GM23338 (cell line): ENCODE measurements at regions not wholly inside any gene's neighbourhood (a gene's known extent, or its start where the extent isn't known, plus 50 kb on each side); places are given as distances from the start of the nearest gene placed in this dataset.
A peak's percentile ranks its signal among the peaks of the same experiment; 100 is the strongest.

ENCODE experiments used
- ATAC-seq: fragments of 200-7000 bp; cut with Tn5 transposase; 3 replicates; pipeline ENCODE4 v1.9.1; 2020
- DNase-seq: peaks from one replicate; pipeline ENCODE4 v3.0.0-alpha.2; 2015; ENCODE audit warnings: low spot score
- H2AFZ ChIP-seq: fragments of 200-600 bp; sonication (generic); 2 replicates; pipeline ENCODE4 v1.8.0; 2016; ENCODE audit warnings: antibody characterized with exemption, mild to moderate bottlenecking, moderate library complexity
- H3F3A ChIP-seq: fragments of 200-600 bp; sonication (generic); replicated peaks from 2 replicates; pipeline ENCODE4 v1.8.0; 2017; ENCODE audit warnings: antibody characterized with exemption, mixed run types, low read depth
- H3K27ac ChIP-seq: fragments of 200-600 bp; sonication (generic); 2 replicates; pipeline ENCODE4 v1.6.1; 2016; ENCODE audit warnings: low read depth
- H3K27me3 ChIP-seq: fragments of 200-600 bp; sonication (generic); 2 replicates; pipeline ENCODE4 v1.8.0; 2016; ENCODE audit warnings: mild to moderate bottlenecking, mixed run types, moderate library complexity; ENCODE audit not compliant: insufficient read depth
- H3K36me3 ChIP-seq: fragments of 200-600 bp; sonication (generic); 2 replicates; pipeline ENCODE4 v1.8.0; 2016; ENCODE audit warnings: mild to moderate bottlenecking; ENCODE audit not compliant: insufficient read depth
- H3K4me1 ChIP-seq: fragments of 200-600 bp; sonication (generic); 2 replicates; pipeline ENCODE4 v1.8.0; 2016; ENCODE audit warnings: mild to moderate bottlenecking, moderate library complexity; ENCODE audit not compliant: insufficient read depth
- H3K4me2 ChIP-seq: fragments of 200-600 bp; sonication (generic); 2 replicates; pipeline ENCODE4 v1.7.1; 2017; ENCODE audit warnings: mixed run types
- H3K4me3 ChIP-seq: fragments of 200-600 bp; sonication (generic); 2 replicates; pipeline ENCODE4 v1.6.1; 2016; ENCODE audit warnings: mixed run types
- H3K79me2 ChIP-seq: fragments of 200-600 bp; sonication (generic); replicated peaks from 2 replicates; pipeline ENCODE4 v1.8.0; 2017; ENCODE audit warnings: mild to moderate bottlenecking; ENCODE audit not compliant: insufficient read depth
- H3K9me2 ChIP-seq: fragments of 200-600 bp; sonication (generic); 2 replicates; pipeline ENCODE4 v1.8.0; 2017; ENCODE audit not compliant: insufficient read depth
- H4K20me1 ChIP-seq: fragments of 200-600 bp; sonication (generic); replicated peaks from 2 replicates; pipeline ENCODE4 v1.8.0; 2017; ENCODE audit warnings: mild to moderate bottlenecking; ENCODE audit not compliant: insufficient read depth
- H3K27ac Mint-ChIP-seq: 2 replicates; pipeline ENCODE4 v1.8.0; 2020; ENCODE audit warnings: inconsistent platforms, mild to moderate bottlenecking, moderate library complexity, mixed read lengths
- H3K27me3 Mint-ChIP-seq: 3 replicates; pipeline ENCODE4 v1.8.0; 2022; ENCODE audit warnings: low read depth, mild to moderate bottlenecking, moderate library complexity, mixed read lengths, inconsistent platforms; ENCODE audit not compliant: insufficient read depth, poor library complexity
- H3K36me3 Mint-ChIP-seq: 3 replicates; pipeline ENCODE4 v1.8.0; 2021; ENCODE audit warnings: low read depth, mild to moderate bottlenecking, inconsistent platforms, moderate library complexity, mixed read lengths
- H3K4me1 Mint-ChIP-seq: 3 replicates; pipeline ENCODE4 v1.8.0; 2020; ENCODE audit warnings: mild to moderate bottlenecking, inconsistent platforms, mixed read lengths
- H3K4me3 Mint-ChIP-seq: 3 replicates; pipeline ENCODE4 v1.8.0; 2021; ENCODE audit warnings: moderate library complexity, mild to moderate bottlenecking, inconsistent platforms, mixed read lengths
- H3K9me3 Mint-ChIP-seq: 3 replicates; pipeline ENCODE4 v1.8.0; 2020; ENCODE audit warnings: moderate library complexity, mild to moderate bottlenecking, inconsistent platforms, mixed read lengths
- EZH2 ChIP-seq: fragments of 200-600 bp; sonication (generic); IDR thresholded peaks from one replicate; pipeline ENCODE4 v1.8.0; 2017; ENCODE audit warnings: antibody characterized with exemption, mild to moderate bottlenecking, low read depth; ENCODE audit not compliant: unreplicated experiment
- EZH2phosphoT487 ChIP-seq: fragments of 200-600 bp; sonication (generic); IDR thresholded peaks from one replicate; pipeline ENCODE4 v1.8.1; 2018; ENCODE audit warnings: antibody characterized with exemption; ENCODE audit not compliant: unreplicated experiment
- JUNB ChIP-seq: IDR thresholded peaks from one replicate; pipeline ENCODE4 v1.6.1; 2016; ENCODE audit warnings: antibody characterized with exemption; ENCODE audit not compliant: unreplicated experiment
- NANOG ChIP-seq: IDR thresholded peaks from 2 replicates; pipeline ENCODE4 v1.6.1; 2016; ENCODE audit warnings: antibody characterized with exemption, borderline replicate concordance
- POLR2AphosphoS5 ChIP-seq: IDR thresholded peaks from 2 replicates; pipeline ENCODE4 v1.6.1; 2016; ENCODE audit warnings: antibody characterized with exemption, low read depth
- STAT1 ChIP-seq: IDR thresholded peaks from one replicate; pipeline ENCODE4 v1.6.1; 2016; ENCODE audit warnings: antibody characterized with exemption; ENCODE audit not compliant: unreplicated experiment
- ZNF114 ChIP-seq: fragments of 250-450 bp; sonication (Bioruptor Pico); IDR thresholded peaks from 2 replicates; pipeline ENCODE4 v1.5.0; 2020; ENCODE audit warnings: mild to moderate bottlenecking, moderate library complexity
- ZNF331 ChIP-seq: fragments of 250-450 bp; sonication (Bioruptor Pico); IDR thresholded peaks from 2 replicates; pipeline ENCODE4 v1.5.0; 2020; ENCODE audit warnings: low read depth, mild to moderate bottlenecking, moderate library complexity
- ZNF462 ChIP-seq: fragments of 250-450 bp; sonication (Bioruptor Pico); IDR thresholded peaks from 2 replicates; pipeline ENCODE4 v1.5.0; 2020; ENCODE audit warnings: mild to moderate bottlenecking, moderate library complexity
- TF ChIP-seq, protein P1 (sequence below): IDR thresholded peaks from one replicate; pipeline ENCODE4 v1.6.1; 2018; ENCODE audit warnings: antibody characterized with exemption; ENCODE audit not compliant: unreplicated experiment

- no peaks in the 10 kb centered on the region for H3K27me3 Mint-ChIP-seq
- Histone ChIP-seq H2AFZ (peak overlapping the region; percentile 43), H3K36me3 (no peaks in the 10 kb centered on the region), H3F3A (no peaks in the 10 kb centered on the region), H3K9me2 (no peaks in the 10 kb centered on the region), H3K79me2 (no peaks in the 10 kb centered on the region), H3K4me3 (no peak overlapping the region), H3K4me1 (no peaks in the 10 kb centered on the region), H3K27me3 (no peaks in the 10 kb centered on the region), H3K4me2 (no peak overlapping the region), H3K27ac (no peak overlapping the region), H4K20me1 (no peaks in the 10 kb centered on the region)
- ATAC-seq: no peak
- no peak for TF ChIP-seq EZH2phosphoT487
- TF ChIP-seq ZNF462 (CRISPR knock-in tag): no peak
- no peak for TF ChIP-seq POLR2AphosphoS5
- TF ChIP-seq, protein P1, sequence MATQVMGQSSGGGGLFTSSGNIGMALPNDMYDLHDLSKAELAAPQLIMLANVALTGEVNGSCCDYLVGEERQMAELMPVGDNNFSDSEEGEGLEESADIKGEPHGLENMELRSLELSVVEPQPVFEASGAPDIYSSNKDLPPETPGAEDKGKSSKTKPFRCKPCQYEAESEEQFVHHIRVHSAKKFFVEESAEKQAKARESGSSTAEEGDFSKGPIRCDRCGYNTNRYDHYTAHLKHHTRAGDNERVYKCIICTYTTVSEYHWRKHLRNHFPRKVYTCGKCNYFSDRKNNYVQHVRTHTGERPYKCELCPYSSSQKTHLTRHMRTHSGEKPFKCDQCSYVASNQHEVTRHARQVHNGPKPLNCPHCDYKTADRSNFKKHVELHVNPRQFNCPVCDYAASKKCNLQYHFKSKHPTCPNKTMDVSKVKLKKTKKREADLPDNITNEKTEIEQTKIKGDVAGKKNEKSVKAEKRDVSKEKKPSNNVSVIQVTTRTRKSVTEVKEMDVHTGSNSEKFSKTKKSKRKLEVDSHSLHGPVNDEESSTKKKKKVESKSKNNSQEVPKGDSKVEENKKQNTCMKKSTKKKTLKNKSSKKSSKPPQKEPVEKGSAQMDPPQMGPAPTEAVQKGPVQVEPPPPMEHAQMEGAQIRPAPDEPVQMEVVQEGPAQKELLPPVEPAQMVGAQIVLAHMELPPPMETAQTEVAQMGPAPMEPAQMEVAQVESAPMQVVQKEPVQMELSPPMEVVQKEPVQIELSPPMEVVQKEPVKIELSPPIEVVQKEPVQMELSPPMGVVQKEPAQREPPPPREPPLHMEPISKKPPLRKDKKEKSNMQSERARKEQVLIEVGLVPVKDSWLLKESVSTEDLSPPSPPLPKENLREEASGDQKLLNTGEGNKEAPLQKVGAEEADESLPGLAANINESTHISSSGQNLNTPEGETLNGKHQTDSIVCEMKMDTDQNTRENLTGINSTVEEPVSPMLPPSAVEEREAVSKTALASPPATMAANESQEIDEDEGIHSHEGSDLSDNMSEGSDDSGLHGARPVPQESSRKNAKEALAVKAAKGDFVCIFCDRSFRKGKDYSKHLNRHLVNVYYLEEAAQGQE: no peak
- no peak for TF ChIP-seq JUNB
- no peak for TF ChIP-seq STAT1
- no peak for TF ChIP-seq ZNF331
- TF ChIP-seq NANOG: no peak
- TF ChIP-seq ZNF114 (CRISPR knock-in tag): no peak
- TF ChIP-seq EZH2: no peak
- no peak overlapping the region for H3K27ac Mint-ChIP-seq
- H3K4me1 Mint-ChIP-seq: peaks cover 4% of the 10 kb centered on the region
- H3K9me3 Mint-ChIP-seq: peaks cover 4% of the 10 kb centered on the region; the same call in 1 of the 3 replicates
- DNase-seq: no peak
- H3K36me3 Mint-ChIP-seq: no peaks in the 10 kb centered on the region
- no peak overlapping the region for H3K4me3 Mint-ChIP-seq
These were observed 414.7 kb downstream of the LPIN1 start for GRCh38 chr2:12161085-12161484.
